HepG2 (cell line): ENCODE measurements at regions not wholly inside any gene's neighbourhood (a gene's known extent, or its start where the extent isn't known, plus 50 kb on each side); places are given as distances from the start of the nearest gene placed in this dataset.

Experiments used
- FOXM1 ChIP-seq: sonication (generic); formaldehyde crosslinking; IDR thresholded peaks from 2 replicates; pipeline ENCODE4 v1.5.0; 2020; ENCODE audit warnings: missing genetic modification reagents
- NBN ChIP-seq: fragments of 450-650 bp; conservative IDR thresholded peaks from 2 replicates; pipeline ENCODE4 v1.6.1; 2017
- ZSCAN30 ChIP-seq: sonication (generic); formaldehyde crosslinking; IDR thresholded peaks from 2 replicates; pipeline ENCODE4 v1.5.0; 2020; ENCODE audit warnings: mild to moderate bottlenecking, missing genetic modification reagents

GRCh38 chr21:19713313-19713712 lies 1284.9 kb upstream of the NCAM2 start:
- no peak for TF ChIP-seq NBN
- no peak for TF ChIP-seq ZSCAN30 (CRISPR knock-in tag)
- no peak for TF ChIP-seq FOXM1
